HepG2 (cell line): ENCODE measurements at regions not wholly inside any gene's neighbourhood (a gene's known extent, or its start where the extent isn't known, plus 50 kb on each side); places are given as distances from the start of the nearest gene placed in this dataset.

Experiments
- BRCA1 ChIP-seq: sonication (generic); formaldehyde crosslinking; IDR thresholded peaks from 2 replicates; pipeline ENCODE4 v1.4.0; 2020; ENCODE audit warnings: missing genetic modification reagents
- DMAP1 ChIP-seq: IDR thresholded peaks from 2 replicates; pipeline ENCODE4 v1.6.1; 2016
- EP300 ChIP-seq, 3 experiments: sonication (generic) in 1 of 3; formaldehyde crosslinking in 1 of 3; IDR thresholded peaks; 2 replicates each; pipeline versions ENCODE4 v1.5.1 to v1.6.1; 2011 to 2020; ENCODE audit warnings: low read depth in 2 of 3, low read length in 2 of 3, borderline replicate concordance in 1 of 3, improper control_type of control experiment in 1 of 3, mild to moderate bottlenecking in 1 of 3, missing genetic modification reagents in 1 of 3, moderate library complexity in 1 of 3
- FOXA3 ChIP-seq: IDR thresholded peaks from 2 replicates; pipeline ENCODE4 v1.6.1; 2016; ENCODE audit warnings: missing genetic modification reagents, missing compliant biosample characterization
- JUN ChIP-seq: sonication (generic); formaldehyde crosslinking; IDR thresholded peaks from 2 replicates; pipeline ENCODE4 v1.4.0; 2020; ENCODE audit warnings: mild to moderate bottlenecking, missing genetic modification reagents
- YY1 ChIP-seq: IDR thresholded peaks from 2 replicates; pipeline ENCODE4 v1.6.1; 2011; ENCODE audit warnings: low read length, low read depth, moderate library complexity, mild to moderate bottlenecking; ENCODE audit not compliant: insufficient read depth, insufficient replicate concordance
- TF ChIP-seq, protein P1 (sequence below): sonication (generic); formaldehyde crosslinking; IDR thresholded peaks from 2 replicates; pipeline ENCODE4 v1.5.0; 2020; ENCODE audit warnings: mild to moderate bottlenecking, missing genetic modification reagents, moderate library complexity

DNA sequence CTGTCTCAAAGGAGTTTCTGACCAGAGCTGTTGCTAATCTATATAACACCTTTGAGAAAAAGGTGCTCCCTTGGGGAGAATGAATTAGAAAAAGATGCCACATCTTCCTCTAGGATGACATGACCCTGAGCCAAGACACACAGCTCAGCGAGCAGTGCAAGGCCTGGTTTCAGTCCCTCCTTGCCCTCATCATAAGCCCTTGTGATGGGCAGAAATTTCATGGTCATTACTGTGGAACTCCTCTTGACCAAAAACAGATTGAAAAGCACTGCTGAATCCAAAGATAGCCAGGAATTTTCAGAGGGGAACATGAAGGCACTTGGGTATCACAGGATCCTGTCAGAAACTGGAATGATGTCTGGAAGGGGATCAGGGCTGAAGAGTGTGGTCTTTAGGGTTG, 74.1 kb upstream of the IRX6 start:
- no peak for TF ChIP-seq EP300 (IDR thresholded peaks at IDR 0.05; ENCODE audit: low read depth in 2 of 2, low read length in 2 of 2)
- no peak for TF ChIP-seq EP300 (CRISPR knock-in tag; IDR thresholded peaks at IDR 0.05; ENCODE audit: borderline replicate concordance)
- TF ChIP-seq, protein P1, sequence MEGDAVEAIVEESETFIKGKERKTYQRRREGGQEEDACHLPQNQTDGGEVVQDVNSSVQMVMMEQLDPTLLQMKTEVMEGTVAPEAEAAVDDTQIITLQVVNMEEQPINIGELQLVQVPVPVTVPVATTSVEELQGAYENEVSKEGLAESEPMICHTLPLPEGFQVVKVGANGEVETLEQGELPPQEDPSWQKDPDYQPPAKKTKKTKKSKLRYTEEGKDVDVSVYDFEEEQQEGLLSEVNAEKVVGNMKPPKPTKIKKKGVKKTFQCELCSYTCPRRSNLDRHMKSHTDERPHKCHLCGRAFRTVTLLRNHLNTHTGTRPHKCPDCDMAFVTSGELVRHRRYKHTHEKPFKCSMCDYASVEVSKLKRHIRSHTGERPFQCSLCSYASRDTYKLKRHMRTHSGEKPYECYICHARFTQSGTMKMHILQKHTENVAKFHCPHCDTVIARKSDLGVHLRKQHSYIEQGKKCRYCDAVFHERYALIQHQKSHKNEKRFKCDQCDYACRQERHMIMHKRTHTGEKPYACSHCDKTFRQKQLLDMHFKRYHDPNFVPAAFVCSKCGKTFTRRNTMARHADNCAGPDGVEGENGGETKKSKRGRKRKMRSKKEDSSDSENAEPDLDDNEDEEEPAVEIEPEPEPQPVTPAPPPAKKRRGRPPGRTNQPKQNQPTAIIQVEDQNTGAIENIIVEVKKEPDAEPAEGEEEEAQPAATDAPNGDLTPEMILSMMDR (CRISPR knock-in tag): no peak
- no peak for TF ChIP-seq FOXA3
- no peak for TF ChIP-seq BRCA1
- TF ChIP-seq JUN: no peak
- TF ChIP-seq DMAP1: no peak
- TF ChIP-seq YY1: no peak
